ENCODE measurements at regions not wholly inside any gene's neighbourhood (a gene's known extent, or its start where the extent isn't known, plus 50 kb on each side); places are given as distances from the start of the nearest gene placed in this dataset.

GRCh38 chr10:30765022-30765615 lies 135.6 kb upstream of the LYZL2 start:
- TF ChIP-seq, protein P1, sequence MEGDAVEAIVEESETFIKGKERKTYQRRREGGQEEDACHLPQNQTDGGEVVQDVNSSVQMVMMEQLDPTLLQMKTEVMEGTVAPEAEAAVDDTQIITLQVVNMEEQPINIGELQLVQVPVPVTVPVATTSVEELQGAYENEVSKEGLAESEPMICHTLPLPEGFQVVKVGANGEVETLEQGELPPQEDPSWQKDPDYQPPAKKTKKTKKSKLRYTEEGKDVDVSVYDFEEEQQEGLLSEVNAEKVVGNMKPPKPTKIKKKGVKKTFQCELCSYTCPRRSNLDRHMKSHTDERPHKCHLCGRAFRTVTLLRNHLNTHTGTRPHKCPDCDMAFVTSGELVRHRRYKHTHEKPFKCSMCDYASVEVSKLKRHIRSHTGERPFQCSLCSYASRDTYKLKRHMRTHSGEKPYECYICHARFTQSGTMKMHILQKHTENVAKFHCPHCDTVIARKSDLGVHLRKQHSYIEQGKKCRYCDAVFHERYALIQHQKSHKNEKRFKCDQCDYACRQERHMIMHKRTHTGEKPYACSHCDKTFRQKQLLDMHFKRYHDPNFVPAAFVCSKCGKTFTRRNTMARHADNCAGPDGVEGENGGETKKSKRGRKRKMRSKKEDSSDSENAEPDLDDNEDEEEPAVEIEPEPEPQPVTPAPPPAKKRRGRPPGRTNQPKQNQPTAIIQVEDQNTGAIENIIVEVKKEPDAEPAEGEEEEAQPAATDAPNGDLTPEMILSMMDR (IDR thresholded peaks at IDR 0.05), result no peak
- TF ChIP-seq POLR2A (IDR thresholded peaks at IDR 0.05), result no peak
